DND-41 (cell line): ENCODE measurements at regions not wholly inside any gene's neighbourhood (a gene's known extent, or its start where the extent isn't known, plus 50 kb on each side); places are given as distances from the start of the nearest gene placed in this dataset.

Source experiments
- CTCF ChIP-seq: IDR thresholded peaks from 2 replicates; pipeline ENCODE4 v1.5.1; 2012; ENCODE audit warnings: borderline replicate concordance, low read length, moderate library complexity, mild to moderate bottlenecking; ENCODE audit not compliant: poor library complexity, severe bottlenecking; ENCODE audit errors: extremely low read depth
- EZH2 ChIP-seq: IDR thresholded peaks from 3 replicates; pipeline ENCODE4 v1.6.1; 2012; ENCODE audit warnings: borderline replicate concordance, low read depth, mild to moderate bottlenecking, moderate library complexity, low read length, inconsistent platforms; ENCODE audit not compliant: severe bottlenecking

- TF ChIP-seq CTCF (no peak), EZH2 (no peak)
These were observed 320.1 kb downstream of the SOX9 start for GRCh38 chr17:72440961-72441360.
